PC-9 (cell line): ENCODE measurements at regions not wholly inside any gene's neighbourhood (a gene's known extent, or its start where the extent isn't known, plus 50 kb on each side); places are given as distances from the start of the nearest gene placed in this dataset.

Experiments used
- EZH2 ChIP-seq: fragments of 200-600 bp; sonication (generic); IDR thresholded peaks from 2 replicates; pipeline ENCODE4 v1.8.0; 2017; ENCODE audit warnings: antibody characterized with exemption, low read depth
- TF ChIP-seq, protein P1 (sequence below): fragments of 200-600 bp; sonication (generic); conservative IDR thresholded peaks from 2 replicates; pipeline ENCODE4 v1.6.1; 2017; ENCODE audit warnings: mixed run types, antibody characterized with exemption, mild to moderate bottlenecking, moderate library complexity

GRCh38 chr5:63217422-63217821, 638.8 kb downstream of the LRRC70 start:
- TF ChIP-seq, protein P1, sequence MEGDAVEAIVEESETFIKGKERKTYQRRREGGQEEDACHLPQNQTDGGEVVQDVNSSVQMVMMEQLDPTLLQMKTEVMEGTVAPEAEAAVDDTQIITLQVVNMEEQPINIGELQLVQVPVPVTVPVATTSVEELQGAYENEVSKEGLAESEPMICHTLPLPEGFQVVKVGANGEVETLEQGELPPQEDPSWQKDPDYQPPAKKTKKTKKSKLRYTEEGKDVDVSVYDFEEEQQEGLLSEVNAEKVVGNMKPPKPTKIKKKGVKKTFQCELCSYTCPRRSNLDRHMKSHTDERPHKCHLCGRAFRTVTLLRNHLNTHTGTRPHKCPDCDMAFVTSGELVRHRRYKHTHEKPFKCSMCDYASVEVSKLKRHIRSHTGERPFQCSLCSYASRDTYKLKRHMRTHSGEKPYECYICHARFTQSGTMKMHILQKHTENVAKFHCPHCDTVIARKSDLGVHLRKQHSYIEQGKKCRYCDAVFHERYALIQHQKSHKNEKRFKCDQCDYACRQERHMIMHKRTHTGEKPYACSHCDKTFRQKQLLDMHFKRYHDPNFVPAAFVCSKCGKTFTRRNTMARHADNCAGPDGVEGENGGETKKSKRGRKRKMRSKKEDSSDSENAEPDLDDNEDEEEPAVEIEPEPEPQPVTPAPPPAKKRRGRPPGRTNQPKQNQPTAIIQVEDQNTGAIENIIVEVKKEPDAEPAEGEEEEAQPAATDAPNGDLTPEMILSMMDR, result no peak
- no peak for TF ChIP-seq EZH2
